GM10266 (cell line): ENCODE measurements at regions not wholly inside any gene's neighbourhood (a gene's known extent, or its start where the extent isn't known, plus 50 kb on each side); places are given as distances from the start of the nearest gene placed in this dataset.
"Not testable (repeated sequence)": the region's sequence is repeated elsewhere in the genome, so short reads cannot be mapped to it uniquely, and the experiment has no call there.

Experiments
- DNase-seq: peaks from one replicate; pipeline ENCODE4 v3.0.0; 2012; ENCODE audit errors: extremely low spot score
- CTCF ChIP-seq: IDR thresholded peaks from 2 replicates; pipeline ENCODE4 v1.5.1; 2012; ENCODE audit warnings: mild to moderate bottlenecking, low read depth; ENCODE audit not compliant: control insufficient read depth, insufficient read depth; ENCODE audit errors: missing control alignments

GRCh38 chr1:14267991-14268390, 330.5 kb upstream of the KAZN start:
- DNase-seq: no peak
- no peak for TF ChIP-seq CTCF

DNA sequence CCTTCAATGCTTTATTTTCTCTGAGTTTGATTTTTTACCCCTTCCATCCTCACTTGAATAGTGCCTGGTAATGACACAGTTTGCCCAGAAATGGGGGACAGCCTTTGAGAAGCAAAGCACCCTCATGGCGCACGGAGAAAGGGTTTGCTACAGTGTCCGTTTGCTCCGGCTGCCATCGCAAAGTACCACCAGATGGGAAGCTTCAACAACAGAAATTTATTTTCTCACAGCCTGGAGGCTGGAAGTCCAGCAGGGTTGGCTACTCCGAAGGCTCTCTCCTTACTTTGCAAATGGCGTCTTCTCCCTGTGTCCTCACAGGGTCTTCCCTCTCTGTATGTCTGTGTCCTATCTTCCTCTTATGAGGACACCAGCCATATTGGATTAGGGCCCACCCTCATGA, 327.7 kb upstream of the KAZN start:
- TF ChIP-seq CTCF: no peak
- DNase-seq: no peak

DNA sequence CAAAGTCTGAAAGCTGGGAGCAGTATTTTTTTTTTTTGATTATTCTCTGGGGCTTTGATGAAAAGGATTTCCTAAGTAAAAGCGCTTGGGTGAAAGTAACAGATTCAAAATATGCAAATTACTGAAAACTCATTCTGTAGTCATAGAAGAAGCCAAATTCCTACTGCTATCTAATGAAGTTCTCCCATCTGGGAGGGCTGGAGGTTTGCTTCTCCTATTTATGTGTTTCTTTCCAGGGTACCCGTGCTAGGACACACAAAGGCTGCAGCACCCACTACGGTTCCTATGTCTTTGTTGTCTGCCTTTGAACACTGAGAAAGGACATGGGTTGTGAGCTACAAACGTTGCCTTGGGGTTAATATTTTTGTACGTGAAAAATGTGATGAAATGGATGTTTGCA, 324.7 kb upstream of the KAZN start:
- DNase-seq: no peak
- no peak for TF ChIP-seq CTCF

DNA sequence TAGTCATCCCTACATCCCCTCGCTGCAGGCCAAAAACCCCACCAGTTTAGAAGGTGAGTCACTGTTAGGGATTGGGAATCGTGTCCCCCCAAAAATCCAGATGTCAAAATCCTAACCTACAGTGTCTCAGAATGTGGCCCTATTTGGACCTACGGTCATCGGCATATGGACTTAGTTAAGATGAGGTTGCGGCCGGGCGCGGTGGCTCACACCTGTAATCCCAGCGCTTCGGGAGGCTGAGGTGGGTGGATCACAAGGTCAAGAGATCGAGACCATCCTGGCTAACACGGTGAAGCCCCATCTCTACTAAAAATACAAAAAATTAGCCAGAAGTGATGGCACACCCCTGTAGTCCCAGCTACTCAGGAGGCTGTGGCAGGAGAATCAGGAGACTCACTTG, 318.6 kb upstream of the KAZN start:
- DNase-seq: not testable (repeated sequence)

GRCh38 chr1:14280909-14281308, 317.6 kb upstream of the KAZN start:
- no peak for DNase-seq
- no peak for TF ChIP-seq CTCF

DNA sequence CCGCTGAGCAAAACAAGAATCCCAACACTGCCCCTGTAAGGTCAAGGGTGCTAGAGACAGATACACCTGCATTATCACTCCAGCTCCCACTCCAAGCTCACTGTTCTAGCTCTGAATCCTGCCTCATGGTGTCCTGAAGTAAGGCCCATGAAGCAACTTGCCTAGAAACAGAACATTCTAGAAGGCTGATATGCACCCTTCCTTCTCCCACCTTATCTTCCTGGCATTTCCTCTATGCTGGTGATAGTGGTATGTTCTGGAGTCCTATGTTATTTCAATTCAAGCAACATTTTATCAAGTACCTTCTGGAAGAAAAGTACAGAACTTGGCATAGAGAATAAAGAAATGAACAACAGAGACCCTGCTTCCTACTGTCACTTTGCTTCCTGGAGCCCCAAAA, 317.1 kb upstream of the KAZN start:
- TF ChIP-seq CTCF: no peak
- DNase-seq: no peak

- DNase-seq: no peak
- TF ChIP-seq CTCF: no peak
These were observed 315.8 kb upstream of the KAZN start for GRCh38 chr1:14282707-14283106.

GRCh38 chr1:14285238-14285637, 313.2 kb upstream of the KAZN start:
- no peak for TF ChIP-seq CTCF
- DNase-seq: no peak

DNA sequence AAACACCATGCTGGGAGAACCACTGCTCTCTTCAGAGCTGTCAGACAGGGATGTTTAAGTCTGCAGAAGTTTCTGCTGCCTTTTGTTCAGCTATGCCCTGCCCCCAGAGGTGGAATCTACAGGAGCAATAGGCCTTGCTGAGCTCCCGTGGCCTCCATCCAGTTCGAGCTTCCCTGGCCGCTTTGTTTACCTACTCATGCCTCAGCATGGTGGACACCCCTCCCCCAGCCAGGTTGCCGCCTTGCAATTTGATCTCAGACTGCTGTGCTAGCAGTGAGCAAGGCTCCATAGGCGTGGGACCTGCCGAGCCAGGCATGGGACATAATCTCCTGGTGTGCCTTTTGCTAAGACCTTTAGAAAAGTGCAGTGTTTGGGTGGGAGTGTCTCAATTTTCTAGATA, 307.3 kb upstream of the KAZN start:
- not testable (repeated sequence) for DNase-seq
